H1 (cell line): ENCODE measurements at regions not wholly inside any gene's neighbourhood (a gene's known extent, or its start where the extent isn't known, plus 50 kb on each side); places are given as distances from the start of the nearest gene placed in this dataset.

Source experiments
- CTCF ChIA-PET: fragments of 300-600 bp; sonication (Branson Sonifier 250); formaldehyde crosslinking; loops from one replicate; lab custom pipeline; 2021; ENCODE audit not compliant: partially characterized antibody; lab: Charles Lee
- POLR2A ChIA-PET: fragments of 300-600 bp; sonication (Branson Sonifier 250); formaldehyde crosslinking; loops from one replicate; lab custom pipeline; 2021; ENCODE audit warnings: inconsistent platforms; ENCODE audit not compliant: partially characterized antibody; lab: Charles Lee
- DNase-seq, 2 experiments: peaks; one replicate each; pipeline versions ENCODE4 v3.0.0 to v3.0.0-alpha.2; 2010 to 2022; ENCODE audit warnings: low spot score in 2 of 2, low read depth in 1 of 2, mixed read lengths in 1 of 2
- FAIRE-seq: peaks from 2 replicates; lab custom pipeline; 2011; peaks lifted over from hg19 to GRCh38; lab: Jason Lieb, UNC
- H2AFZ ChIP-seq: 2 replicates; pipeline ENCODE4 v1.8.1; 2012; ENCODE audit warnings: low read length, inconsistent platforms
- H2AK5ac ChIP-seq: 2 replicates; pipeline ENCODE4 v1.6.1; 2013; ENCODE audit warnings: low read depth, low read length
- H2BK120ac ChIP-seq: replicated peaks from 2 replicates; pipeline ENCODE3; 2013; ENCODE audit warnings: low read depth, low read length, inconsistent platforms
- H2BK12ac ChIP-seq: 2 replicates; pipeline ENCODE4 v1.6.1; 2013; ENCODE audit warnings: low read depth, low read length
- H2BK15ac ChIP-seq: 2 replicates; pipeline ENCODE4 v1.6.1; 2013; ENCODE audit warnings: low read length
- H2BK20ac ChIP-seq: 2 replicates; pipeline ENCODE4 v1.6.1; 2013; ENCODE audit warnings: low read length
- H2BK5ac ChIP-seq: 2 replicates; pipeline ENCODE4 v1.6.1; 2013; ENCODE audit warnings: low read depth, low read length
- H3K14ac ChIP-seq: 2 replicates; pipeline ENCODE4 v1.6.1; 2013; ENCODE audit warnings: inconsistent platforms; ENCODE audit not compliant: insufficient read length
- H3K18ac ChIP-seq: 2 replicates; pipeline ENCODE4 v1.6.1; 2013; ENCODE audit warnings: low read length; ENCODE audit errors: extremely low read depth
- H3K23ac ChIP-seq: 2 replicates; pipeline ENCODE4 v1.6.1; 2013; ENCODE audit warnings: inconsistent platforms; ENCODE audit not compliant: insufficient read length
- H3K23me2 ChIP-seq: 2 replicates; pipeline ENCODE4 v1.6.1; 2013; ENCODE audit warnings: low read depth, low read length
- H3K27ac ChIP-seq: 2 replicates; pipeline ENCODE4 v1.6.1; 2011; ENCODE audit warnings: low read depth, low read length, inconsistent platforms
- H3K27me3 ChIP-seq, 4 experiments: replicated peaks in 1 of 4; 1 replicate in 1 of 4; 2 replicates in 3 of 4; pipeline versions ENCODE4 v1.6.1 to v1.8.1; 2011 to 2013; ENCODE audit warnings: low read length in 3 of 4, mild to moderate bottlenecking in 3 of 4, inconsistent platforms in 2 of 4, mixed read lengths in 2 of 4, moderate library complexity in 1 of 4; ENCODE audit not compliant: control insufficient read depth in 3 of 4, insufficient read depth in 3 of 4; ENCODE audit errors: extremely low read depth in 1 of 4
- H3K36me3 ChIP-seq, 4 experiments: 2 replicates each; pipeline versions ENCODE4 v1.6.1 to v1.8.1; 2011 to 2013; ENCODE audit warnings: mild to moderate bottlenecking in 4 of 4, low read length in 3 of 4, moderate library complexity in 2 of 4, control low read depth in 1 of 4, inconsistent platforms in 1 of 4; ENCODE audit not compliant: insufficient read depth in 4 of 4, control insufficient read depth in 2 of 4
- H3K4ac ChIP-seq: replicated peaks from 2 replicates; pipeline ENCODE3; 2013; ENCODE audit warnings: low read length, low read depth, mixed read lengths, inconsistent platforms; ENCODE audit not compliant: insufficient read length
- H3K4me1 ChIP-seq, 4 experiments: replicated peaks in 1 of 4; 1 replicate in 1 of 4; 2 replicates in 3 of 4; pipeline versions ENCODE4 v1.6.1 to v1.8.1; 2011 to 2013; ENCODE audit warnings: low read length in 3 of 4, inconsistent platforms in 2 of 4, mixed read lengths in 1 of 4; ENCODE audit not compliant: insufficient read depth in 4 of 4, control insufficient read depth in 3 of 4
- H3K4me2 ChIP-seq, 2 experiments: 2 replicates each; pipeline versions ENCODE4 v1.6.1 to v1.8.1; 2011 to 2013; ENCODE audit warnings: low read depth in 2 of 2, low read length in 2 of 2, control low read depth in 1 of 2, inconsistent platforms in 1 of 2, mild to moderate bottlenecking in 1 of 2; ENCODE audit not compliant: insufficient read depth in 1 of 2
- H3K4me3 ChIP-seq, 4 experiments: fragments of 200-600, 300-600 bp in 1 of 4; sonication (generic), shearing (Covaris generic), sonication (Bioruptor Twin) in 1 of 4; 2 replicates each; pipeline versions ENCODE4 v1.5.1 to v1.8.1; 2011 to 2016; ENCODE audit warnings: low read length in 4 of 4, low read depth in 3 of 4, control low read depth in 2 of 4, inconsistent platforms in 2 of 4, mild to moderate bottlenecking in 2 of 4, mixed read lengths in 1 of 4, moderate library complexity in 1 of 4; ENCODE audit not compliant: insufficient read depth in 2 of 4; ENCODE audit errors: extremely low read depth in 1 of 4
- H3K56ac ChIP-seq: replicated peaks from 2 replicates; pipeline ENCODE3; 2013; ENCODE audit warnings: low read depth, mild to moderate bottlenecking, mixed read lengths, low read length, inconsistent platforms; ENCODE audit not compliant: insufficient read length
- H3K79me1 ChIP-seq: 2 replicates; pipeline ENCODE4 v1.6.1; 2013; ENCODE audit warnings: low read depth, low read length, control low read depth
- H3K79me2 ChIP-seq, 2 experiments: 2 replicates each; pipeline versions ENCODE4 v1.6.1 to v1.8.1; 2012 to 2013; ENCODE audit warnings: low read length in 2 of 2, mild to moderate bottlenecking in 2 of 2, inconsistent platforms in 1 of 2; ENCODE audit not compliant: insufficient read depth in 2 of 2, control insufficient read depth in 1 of 2
- H3K9ac ChIP-seq, 4 experiments: replicated peaks in 1 of 4; 1 replicate in 1 of 4; 2 replicates in 3 of 4; pipeline versions ENCODE4 v1.6.1 to v1.8.1; 2011 to 2013; ENCODE audit warnings: low read depth in 3 of 4, low read length in 3 of 4, control low read depth in 2 of 4, mild to moderate bottlenecking in 2 of 4, moderate library complexity in 2 of 4, inconsistent platforms in 1 of 4; ENCODE audit errors: extremely low read depth in 1 of 4
- H3K9me3 ChIP-seq, 2 experiments: 2 replicates each; pipeline versions ENCODE4 v1.6.1 to v1.8.1; 2012 to 2013; ENCODE audit warnings: mild to moderate bottlenecking in 2 of 2, moderate library complexity in 2 of 2, control low read depth in 1 of 2, inconsistent platforms in 1 of 2, low read depth in 1 of 2, low read length in 1 of 2, mixed read lengths in 1 of 2; ENCODE audit not compliant: insufficient read depth in 2 of 2
- H4K20me1 ChIP-seq, 2 experiments: replicated peaks in 1 of 2; 2 replicates each; pipeline versions ENCODE3 to v1.8.1; 2011 to 2013; ENCODE audit warnings: inconsistent platforms in 2 of 2, low read length in 2 of 2, mild to moderate bottlenecking in 1 of 2; ENCODE audit not compliant: insufficient read depth in 2 of 2, control insufficient read depth in 1 of 2
- H4K5ac ChIP-seq: 2 replicates; pipeline ENCODE4 v1.6.1; 2013; ENCODE audit warnings: low read length, low read depth, mixed read lengths, inconsistent platforms; ENCODE audit not compliant: insufficient read length
- H4K8ac ChIP-seq: 2 replicates; pipeline ENCODE4 v1.8.0; 2013; ENCODE audit warnings: mild to moderate bottlenecking, moderate library complexity, low read length, inconsistent platforms; ENCODE audit not compliant: insufficient read depth; ENCODE audit errors: extremely low read depth
- H4K91ac ChIP-seq: replicated peaks from 2 replicates; pipeline ENCODE3; 2013; ENCODE audit warnings: low read length, mixed read lengths, inconsistent platforms; ENCODE audit not compliant: insufficient read length
- CBX5 ChIP-seq: fragments of 300-800, 300-1000 bp; sonication (generic); IDR thresholded peaks from 2 replicates; pipeline ENCODE4 v1.7.1; 2016; ENCODE audit warnings: antibody characterized with exemption, low read length, low read depth
- CREB1 ChIP-seq: IDR thresholded peaks from 2 replicates; pipeline ENCODE4 v1.6.1; 2012; ENCODE audit warnings: inconsistent platforms
- EGR1 ChIP-seq: IDR thresholded peaks from 2 replicates; pipeline ENCODE4 v1.6.1; 2011; ENCODE audit warnings: low read depth, low read length, borderline replicate concordance
- GABPA ChIP-seq: IDR thresholded peaks from 2 replicates; pipeline ENCODE4 v1.6.1; 2011; ENCODE audit warnings: mild to moderate bottlenecking, low read length, moderate library complexity, borderline replicate concordance; ENCODE audit not compliant: insufficient read depth
- SRF ChIP-seq: IDR thresholded peaks from 2 replicates; pipeline ENCODE4 v1.6.1; 2011; ENCODE audit warnings: mild to moderate bottlenecking, low read depth, low read length, moderate library complexity
- TBP ChIP-seq: IDR thresholded peaks from 2 replicates; pipeline ENCODE4 v1.6.1; 2011; ENCODE audit warnings: low read depth, low read length, improper control_type of control experiment
- YY1 ChIP-seq: IDR thresholded peaks from 2 replicates; pipeline ENCODE4 v1.6.1; 2011; ENCODE audit warnings: low read depth, mild to moderate bottlenecking, low read length
- WGBS, 2 experiments: shearing (Covaris generic) in 1 of 2; methylation state at CpG; one replicate each; pipeline versions ENCODE4 v1.1.6 to v1.1.7; 2013 to 2015; ENCODE audit warnings: low lambda C conversion rate in 2 of 2, mixed read lengths in 2 of 2, inconsistent platforms in 1 of 2, low coverage in 1 of 2, missing lambda C conversion rate in 1 of 2; ENCODE audit not compliant: insufficient replicate concordance in 2 of 2, insufficient coverage in 1 of 2, insufficient read length in 1 of 2; ENCODE audit errors: extremely low coverage in 1 of 2, missing lambda C conversion rate in 1 of 2; 5-methylcytosine and 5-hydroxymethylcytosine counted together

DNA sequence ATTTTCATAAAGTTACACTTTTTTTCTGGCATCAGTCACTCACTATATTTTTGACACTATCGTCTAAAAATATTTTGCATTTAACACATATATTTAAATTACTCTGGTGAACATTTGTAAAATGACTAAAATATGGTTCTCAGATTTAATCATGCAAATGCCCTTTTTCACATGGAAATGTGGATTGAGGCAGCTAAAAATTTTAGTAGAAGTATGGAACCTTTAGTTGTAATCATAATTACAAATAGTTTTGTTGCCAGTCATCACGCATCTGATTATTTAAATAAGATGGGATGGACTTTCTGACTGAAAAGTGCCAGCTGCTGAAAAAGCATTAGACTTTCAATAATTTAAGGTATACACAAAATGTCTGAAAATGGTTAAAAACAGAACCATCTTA, 119.3 kb downstream of the PDHA2 start:
- FAIRE-seq, result no peak
- H3K4me3 ChIP-seq, result no peak overlapping the region
- WGBS, 2 experiments, result 95% methylated on average over 2 of the region's 2 CpGs; no CpG with 5 or more reads in 1 of the 2 experiments

More for the DNA sequence above, 119.3 kb downstream of the PDHA2 start:
- Histone ChIP-seq H3K9ac (no peak overlapping the region), H3K79me2 (no peaks in the 10 kb centered on the region), H4K20me1 (no peaks in the 10 kb centered on the region), H3K27ac (no peak overlapping the region), H3K14ac (no peak overlapping the region), H2BK20ac (no peak overlapping the region), H4K8ac (no peak overlapping the region), H3K9me3 (no peaks in the 10 kb centered on the region), H3K36me3 (no peaks in the 10 kb centered on the region), H2BK15ac (no peak overlapping the region), H4K5ac (no peak overlapping the region), H3K27me3 (no peaks in the 10 kb centered on the region), H3K4me1 (no peaks in the 10 kb centered on the region), H3K4me2 (no peak overlapping the region), H2BK5ac (no peak overlapping the region), H3K23ac (no peak overlapping the region), H3K56ac (no peak overlapping the region), H3K79me1 (no peaks in the 10 kb centered on the region), H2AFZ (no peak overlapping the region), H3K23me2 (no peaks in the 10 kb centered on the region), H2BK120ac (no peak overlapping the region), H2BK12ac (no peak overlapping the region), H3K18ac (no peak overlapping the region), H2AK5ac (no peak overlapping the region), H4K91ac (no peak overlapping the region), H3K4ac (no peak overlapping the region)
- TF ChIP-seq SRF (no peak), GABPA (no peak), EGR1 (no peak), TBP (no peak), CBX5 (no peak), YY1 (no peak), CREB1 (no peak)
- ChIA-PET POLR2A (no interaction called here), CTCF (no interaction called here)
- no peak for DNase-seq
